ENCODE measurements at regions not wholly inside any gene's neighbourhood (a gene's known extent, or its start where the extent isn't known, plus 50 kb on each side); places are given as distances from the start of the nearest gene placed in this dataset.

DNA sequence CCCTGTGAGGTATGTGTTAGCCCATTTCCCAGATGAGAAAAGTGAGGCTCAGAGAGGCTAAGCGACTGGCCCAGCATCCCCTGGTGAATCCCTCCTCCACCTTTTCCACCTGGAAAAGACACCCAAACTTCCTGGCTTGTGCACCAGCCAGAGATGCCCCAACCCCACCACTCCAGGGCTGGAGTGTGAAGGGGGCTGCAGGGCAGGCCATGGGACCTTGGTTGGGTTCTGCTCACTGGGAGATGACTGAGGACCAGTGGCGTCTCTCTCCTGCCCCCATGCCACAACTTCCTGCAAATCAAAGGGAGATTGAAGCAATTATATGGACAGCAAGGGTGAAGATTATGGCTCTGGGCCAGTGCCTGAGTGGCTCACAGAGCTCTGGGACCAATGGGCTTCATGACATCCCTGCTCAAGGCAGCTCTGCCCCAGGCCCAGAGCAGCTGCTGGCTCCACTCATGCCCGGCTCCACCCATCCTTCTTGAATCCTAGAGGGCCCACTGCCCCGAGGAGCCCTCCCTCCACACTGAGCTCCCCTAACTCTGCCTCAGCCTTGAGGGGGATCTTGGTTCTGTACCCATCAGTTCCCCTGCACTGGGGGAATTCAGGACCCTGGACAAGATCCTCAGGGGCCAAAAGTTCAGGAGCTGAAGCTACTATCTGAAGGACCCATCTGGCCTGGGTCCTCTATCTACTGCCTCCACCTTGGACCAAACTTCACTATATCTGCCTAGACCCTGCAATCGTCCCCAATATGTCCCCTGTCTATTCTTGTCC, 416.9 kb downstream of the PTPRU start:
- DNase-seq (ENCODE audit: low read depth), result no peak
- TF ChIP-seq, protein P1, sequence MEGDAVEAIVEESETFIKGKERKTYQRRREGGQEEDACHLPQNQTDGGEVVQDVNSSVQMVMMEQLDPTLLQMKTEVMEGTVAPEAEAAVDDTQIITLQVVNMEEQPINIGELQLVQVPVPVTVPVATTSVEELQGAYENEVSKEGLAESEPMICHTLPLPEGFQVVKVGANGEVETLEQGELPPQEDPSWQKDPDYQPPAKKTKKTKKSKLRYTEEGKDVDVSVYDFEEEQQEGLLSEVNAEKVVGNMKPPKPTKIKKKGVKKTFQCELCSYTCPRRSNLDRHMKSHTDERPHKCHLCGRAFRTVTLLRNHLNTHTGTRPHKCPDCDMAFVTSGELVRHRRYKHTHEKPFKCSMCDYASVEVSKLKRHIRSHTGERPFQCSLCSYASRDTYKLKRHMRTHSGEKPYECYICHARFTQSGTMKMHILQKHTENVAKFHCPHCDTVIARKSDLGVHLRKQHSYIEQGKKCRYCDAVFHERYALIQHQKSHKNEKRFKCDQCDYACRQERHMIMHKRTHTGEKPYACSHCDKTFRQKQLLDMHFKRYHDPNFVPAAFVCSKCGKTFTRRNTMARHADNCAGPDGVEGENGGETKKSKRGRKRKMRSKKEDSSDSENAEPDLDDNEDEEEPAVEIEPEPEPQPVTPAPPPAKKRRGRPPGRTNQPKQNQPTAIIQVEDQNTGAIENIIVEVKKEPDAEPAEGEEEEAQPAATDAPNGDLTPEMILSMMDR (IDR thresholded peaks at IDR 0.05; ENCODE audit: control insufficient read depth, insufficient read depth, low read depth, low read length, missing control alignments), result no peak
- no peak overlapping the region for H3K4me3 ChIP-seq (ENCODE audit: control insufficient read depth, low read depth, low read length)

DNA sequence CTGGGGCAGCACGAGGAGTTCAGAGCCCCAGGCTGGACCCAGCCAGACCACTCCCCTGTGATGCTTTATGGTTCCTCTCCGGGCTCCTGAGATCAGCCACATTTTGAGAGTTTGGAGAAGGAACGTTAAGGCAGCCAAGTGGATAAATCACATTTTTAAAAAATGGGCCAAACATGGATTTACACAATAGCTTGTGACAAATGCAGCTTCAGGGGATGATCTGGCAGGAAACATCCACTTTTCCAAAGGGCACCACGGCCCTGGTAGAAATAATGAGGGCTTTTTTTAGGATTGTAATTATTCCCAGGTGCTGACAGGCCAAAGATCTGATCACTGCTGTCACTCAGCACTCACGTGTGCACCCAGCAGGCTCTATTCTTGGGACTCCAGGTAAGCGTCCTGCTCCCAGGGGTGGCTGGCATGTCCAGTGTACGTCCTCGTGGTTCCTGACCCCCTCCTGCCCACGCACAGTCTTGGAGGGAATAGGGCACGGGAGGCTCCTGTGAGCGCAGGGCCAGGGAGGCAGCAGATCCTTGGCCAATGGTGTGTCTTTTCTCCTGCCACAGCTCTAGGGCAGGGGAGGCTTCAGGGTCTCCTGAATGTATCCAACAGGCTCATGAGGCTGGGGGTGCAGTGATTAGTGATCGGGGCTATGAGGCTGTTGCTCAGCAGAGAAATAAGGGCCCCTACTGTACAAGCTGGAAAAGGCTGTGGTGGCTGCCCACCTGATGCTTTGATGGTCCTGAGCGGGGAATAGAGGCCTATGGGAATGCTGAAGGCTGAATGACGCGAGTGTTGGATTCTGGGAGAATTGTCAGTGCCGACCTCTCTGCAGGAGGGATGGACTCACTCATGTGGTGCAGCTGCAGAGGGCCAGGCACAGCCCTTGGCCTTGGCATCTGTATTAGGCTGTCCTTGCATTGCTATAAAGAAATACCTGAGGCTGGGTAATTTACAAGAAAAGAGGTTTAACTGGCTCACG, 415.7 kb downstream of the PTPRU start:
- no peak for DNase-seq (ENCODE audit: low read depth)
- TF ChIP-seq, protein P1 (IDR thresholded peaks at IDR 0.05; ENCODE audit: control insufficient read depth, insufficient read depth, low read depth, low read length, missing control alignments), result no peak
- H3K4me3 ChIP-seq (ENCODE audit: control insufficient read depth, low read depth, low read length), result no peak overlapping the region

GRCh38 chr1:29651246-29651645, 414.9 kb downstream of the PTPRU start:
- DNase-seq (ENCODE audit: low read depth), result no peak
- TF ChIP-seq, protein P1 (IDR thresholded peaks at IDR 0.05; ENCODE audit: control insufficient read depth, insufficient read depth, low read depth, low read length, missing control alignments), result no peak

GRCh38 chr1:29650476-29650875, 414.2 kb downstream of the PTPRU start:
- TF ChIP-seq, protein P1 (IDR thresholded peaks at IDR 0.05; ENCODE audit: control insufficient read depth, insufficient read depth, low read depth, low read length, missing control alignments), result no peak
- DNase-seq (ENCODE audit: low read depth), result no peak
- H3K4me3 ChIP-seq (ENCODE audit: control insufficient read depth, low read depth, low read length), result no peak overlapping the region

More at GRCh38 chr1:29651246-29651645, 414.9 kb downstream of the PTPRU start:
- H3K4me3 ChIP-seq (ENCODE audit: control insufficient read depth, low read depth, low read length), result no peak overlapping the region

DNA sequence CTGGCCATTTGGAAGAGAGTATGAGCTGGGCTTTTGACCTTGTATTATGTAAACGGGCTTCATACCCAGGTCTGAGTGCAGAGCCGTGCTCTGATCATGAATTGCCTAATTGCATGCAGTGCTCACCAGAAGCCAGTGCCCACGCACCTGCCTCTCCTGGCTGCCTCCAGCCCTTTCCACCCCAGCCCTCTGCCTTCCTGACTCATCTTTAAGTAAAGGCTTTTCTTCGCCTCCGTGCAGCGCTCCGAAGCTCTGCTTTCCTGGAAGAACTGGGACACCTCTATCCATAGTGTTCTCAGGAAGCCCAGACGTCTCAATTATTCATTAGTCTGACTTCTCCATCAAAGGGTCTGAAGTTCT, 413.7 kb downstream of the PTPRU start:
- no peak for DNase-seq (ENCODE audit: low read depth)
- no peak overlapping the region for H3K4me3 ChIP-seq (ENCODE audit: control insufficient read depth, low read depth, low read length)
- TF ChIP-seq, protein P1 (IDR thresholded peaks at IDR 0.05; ENCODE audit: control insufficient read depth, insufficient read depth, low read depth, low read length, missing control alignments), result no peak

GRCh38 chr1:29649189-29650040, 413.1 kb downstream of the PTPRU start:
- TF ChIP-seq, protein P1 (IDR thresholded peaks at IDR 0.05; ENCODE audit: control insufficient read depth, insufficient read depth, low read depth, low read length, missing control alignments), result no peak
- H3K4me3 ChIP-seq (ENCODE audit: control insufficient read depth, low read depth, low read length), result no peak overlapping the region
- no peak for DNase-seq (ENCODE audit: low read depth)

All from AG09309 (cell line).